Aorta (tissue), 5 donors: ENCODE measurements at regions not wholly inside any gene's neighbourhood (a gene's known extent, or its start where the extent isn't known, plus 50 kb on each side); places are given as distances from the start of the nearest gene placed in this dataset.
"Not testable (repeated sequence)": the region's sequence is repeated elsewhere in the genome, so short reads cannot be mapped to it uniquely, and the experiment has no call there.

Experiments
- ATAC-seq: fragments of 200-7000 bp; cut with Tn5 transposase; one replicate; pipeline ENCODE4 v1.9.1; 2022; ENCODE audit warnings: moderate library complexity; ENCODE audit not compliant: low FRiP score
- DNase-seq, 2 donors: peaks; one replicate each; pipeline ENCODE4 v3.0.0-alpha.2; 2020
- H3K27ac ChIP-seq, 2 donors: one replicate each; pipeline ENCODE4 v1.5.1; 2013; ENCODE audit warnings: low read length in 2 of 2, mild to moderate bottlenecking in 2 of 2, moderate library complexity in 2 of 2, control low read depth in 1 of 2, inconsistent platforms in 1 of 2, low read depth in 1 of 2
- H3K27me3 ChIP-seq, 2 donors: one replicate each; pipeline ENCODE4 v1.6.1; 2013; ENCODE audit warnings: control low read depth in 1 of 2, low read length in 1 of 2, mild to moderate bottlenecking in 1 of 2, moderate library complexity in 1 of 2; ENCODE audit not compliant: insufficient read depth in 2 of 2, control insufficient read depth in 1 of 2
- H3K36me3 ChIP-seq, 2 donors: one replicate each; pipeline ENCODE4 v1.6.1; 2013; ENCODE audit warnings: control low read depth in 1 of 2, low read length in 1 of 2, mild to moderate bottlenecking in 1 of 2; ENCODE audit not compliant: insufficient read depth in 2 of 2, control insufficient read depth in 1 of 2
- H3K4me1 ChIP-seq, 2 donors: one replicate each; pipeline ENCODE4 v1.6.1; 2013; ENCODE audit warnings: low read length in 2 of 2, control low read depth in 1 of 2, mild to moderate bottlenecking in 1 of 2, moderate library complexity in 1 of 2; ENCODE audit not compliant: insufficient read depth in 2 of 2, control insufficient read depth in 1 of 2
- H3K4me3 ChIP-seq, 2 donors: one replicate each; pipeline ENCODE4 v1.5.1; 2013; ENCODE audit warnings: low read length in 2 of 2, control low read depth in 1 of 2, mild to moderate bottlenecking in 1 of 2
- H3K9me3 ChIP-seq: one replicate; pipeline ENCODE4 v1.6.1; 2013; ENCODE audit warnings: mild to moderate bottlenecking, low read length; ENCODE audit not compliant: control insufficient read depth
- WGBS, 2 donors: extraction: QIAGEN DNeasy Blood & Tissue Kit; methylation state at CpG; one replicate each; pipeline ENCODE4 v1.1.7; 2013; 5-methylcytosine and 5-hydroxymethylcytosine counted together
- intact Hi-C, 2 donors: fragments of 100-400 bp; cut with DNase I; formaldehyde crosslinking; loops; one replicate each; pipeline versions ENCODE4 v1.14.2 to v1.15.0; 2022
- donor health status: healthy with polysubstance abuse.
- donor health status: Bipolar disorder and iron deficiency.
- donor health status: DM: no; HTN: no; CAD: no.
- donor health status: DM: no; HTN: no; CAD: no.
- donor health status: DM: yes; HTN: yes; CAD: no.

GRCh38 chr2:215831296-215831913 lies 181.9 kb downstream of the MREG start:
- peaks cover 6 to 14% of the 10 kb centered on the region in 2 donors for H3K4me1 ChIP-seq
- DNase-seq = no peak
- H3K4me3 ChIP-seq = no peak overlapping the region
- ATAC-seq = no peak
- intact Hi-C loops = no loop called here
- no peaks in the 10 kb centered on the region for H3K36me3 ChIP-seq
- no peaks in the 10 kb centered on the region for H3K9me3 ChIP-seq
- no peaks in the 10 kb centered on the region for H3K27me3 ChIP-seq
- 5 to 18% methylated on average over 5 of the region's 5 CpGs for WGBS, 2 donors
- H3K27ac ChIP-seq = no peak overlapping the region

- H3K36me3 ChIP-seq = no peaks in the 10 kb centered on the region
- ATAC-seq (peak; percentile 85), DNase-seq (peak in 1 of 2 donors; percentile 51)
- peaks cover 6 to 11% of the 10 kb centered on the region in 2 donors for H3K4me1 ChIP-seq
- no peaks in the 10 kb centered on the region for H3K27me3 ChIP-seq
- H3K27ac ChIP-seq = peak overlapping the region in 1 of 2 donors; percentile 39
- WGBS, 2 donors = 17 to 20% methylated on average over 4 of the region's 4 CpGs
- no peak overlapping the region for H3K4me3 ChIP-seq
- no peaks in the 10 kb centered on the region for H3K9me3 ChIP-seq
- intact Hi-C loops = no loop called here
These were observed 183.0 kb downstream of the MREG start for GRCh38 chr2:215830304-215830703.

GRCh38 chr2:215829261-215829660 lies 184.1 kb downstream of the MREG start:
- intact Hi-C loops = no loop called here
- DNase-seq (no peak), ATAC-seq (no peak)
- Histone ChIP-seq H3K9me3 (no peaks in the 10 kb centered on the region), H3K4me3 (no peak overlapping the region), H3K27ac (no peak overlapping the region), H3K36me3 (no peaks in the 10 kb centered on the region), H3K4me1 (peaks cover 6 to 11% of the 10 kb centered on the region in 2 donors), H3K27me3 (no peaks in the 10 kb centered on the region)
- WGBS, 2 donors = 86 to 98% methylated on average over 8 of the region's 8 CpGs

- peak; percentile 57 for ATAC-seq
- intact Hi-C loops = no loop called here
These were observed 184.7 kb downstream of the MREG start for GRCh38 chr2:215828528-215829184.

GRCh38 chr2:215826838-215827441 lies 186.4 kb downstream of the MREG start:
- Histone ChIP-seq H3K27me3 (no peaks in the 10 kb centered on the region), H3K9me3 (no peaks in the 10 kb centered on the region), H3K4me3 (no peak overlapping the region), H3K4me1 (peaks cover 4 to 11% of the 10 kb centered on the region in 2 donors), H3K27ac (no peak overlapping the region), H3K36me3 (no peaks in the 10 kb centered on the region)
- intact Hi-C loops = no loop called here
- ATAC-seq (no peak), DNase-seq (no peak)
- 25 to 43% methylated on average over 8 of the region's 8 CpGs for WGBS, 2 donors

More at GRCh38 chr2:215828528-215829184, 184.7 kb downstream of the MREG start:
- 88 to 89% methylated on average over 10 of the region's 10 CpGs for WGBS, 2 donors
- DNase-seq = peak in 1 of 2 donors; percentile 66
- H3K4me3 ChIP-seq = no peak overlapping the region
- H3K9me3 ChIP-seq = no peaks in the 10 kb centered on the region
- H3K36me3 ChIP-seq = no peaks in the 10 kb centered on the region
- no peaks in the 10 kb centered on the region for H3K27me3 ChIP-seq
- no peak overlapping the region for H3K27ac ChIP-seq
- peaks cover 6 to 11% of the 10 kb centered on the region in 2 donors for H3K4me1 ChIP-seq

- no peaks in the 10 kb centered on the region for H3K27me3 ChIP-seq
- 20 to 32% methylated on average over 3 of the region's 3 CpGs for WGBS, 2 donors
- no peaks in the 10 kb centered on the region for H3K9me3 ChIP-seq
- H3K27ac ChIP-seq = no peak overlapping the region
- intact Hi-C loops = no loop called here
- no peaks in the 10 kb centered on the region for H3K36me3 ChIP-seq
- no peak for ATAC-seq
- peaks cover 2 to 6% of the 10 kb centered on the region in 2 donors for H3K4me1 ChIP-seq
- DNase-seq = no peak
- H3K4me3 ChIP-seq = no peak overlapping the region
These were observed 187.0 kb downstream of the MREG start for GRCh38 chr2:215826376-215826775.

GRCh38 chr2:215825707-215826106 lies 187.6 kb downstream of the MREG start:
- peaks cover 2 to 5% of the 10 kb centered on the region in 2 donors for H3K4me1 ChIP-seq
- H3K9me3 ChIP-seq = no peaks in the 10 kb centered on the region
- no peak overlapping the region for H3K27ac ChIP-seq
- H3K36me3 ChIP-seq = no peaks in the 10 kb centered on the region
- no peak for DNase-seq
- intact Hi-C loops = no loop called here
- H3K4me3 ChIP-seq = no peak overlapping the region
- no peaks in the 10 kb centered on the region for H3K27me3 ChIP-seq
- no peak for ATAC-seq

GRCh38 chr2:215821298-215821697 lies 192.1 kb downstream of the MREG start:
- intact Hi-C loops, DNase-seq, ATAC-seq, H3K36me3 ChIP-seq, H3K27me3 ChIP-seq, H3K4me1 ChIP-seq, H3K27ac ChIP-seq, H3K9me3 ChIP-seq, H3K4me3 ChIP-seq: not testable (repeated sequence)
- 96 to 97% methylated on average over 4 of the region's 4 CpGs for WGBS, 2 donors

- H3K27ac ChIP-seq, H3K4me3 ChIP-seq, intact Hi-C loops, ATAC-seq, DNase-seq, H3K36me3 ChIP-seq, H3K9me3 ChIP-seq, H3K4me1 ChIP-seq, H3K27me3 ChIP-seq: not testable (repeated sequence)
- WGBS, 2 donors = 94 to 95% methylated on average over 3 of the region's 3 CpGs
These were observed 193.6 kb downstream of the MREG start for GRCh38 chr2:215819713-215820112.
